Panc1 (cell line): ENCODE measurements at regions not wholly inside any gene's neighbourhood (a gene's known extent, or its start where the extent isn't known, plus 50 kb on each side); places are given as distances from the start of the nearest gene placed in this dataset.
"Not testable (repeated sequence)": the region's sequence is repeated elsewhere in the genome, so short reads cannot be mapped to it uniquely, and the experiment has no call there.

ENCODE experiments used
- POLR2AphosphoS5 ChIP-seq: IDR thresholded peaks from 2 replicates; pipeline ENCODE4 v1.6.1; 2012; ENCODE audit warnings: mild to moderate bottlenecking, low read depth, low read length, moderate library complexity
- SIN3A ChIP-seq: IDR thresholded peaks from 2 replicates; pipeline ENCODE4 v1.6.1; 2012; ENCODE audit warnings: low read depth, mild to moderate bottlenecking, low read length, moderate library complexity, borderline replicate concordance; ENCODE audit not compliant: insufficient read depth
- TF ChIP-seq, protein P1 (sequence below), 2 experiments: IDR thresholded peaks; 2 replicates each; pipeline ENCODE4 v1.6.1; 2011 to 2012; ENCODE audit warnings: low read depth in 2 of 2, control low read depth in 1 of 2, low read length in 1 of 2, mild to moderate bottlenecking in 1 of 2, moderate library complexity in 1 of 2; ENCODE audit not compliant: insufficient read depth in 1 of 2
- TF ChIP-seq, protein P2 (sequence below): fragments of 450-650 bp; IDR thresholded peaks from 2 replicates; pipeline ENCODE4 v1.5.1; 2017; ENCODE audit warnings: mild to moderate bottlenecking

DNA sequence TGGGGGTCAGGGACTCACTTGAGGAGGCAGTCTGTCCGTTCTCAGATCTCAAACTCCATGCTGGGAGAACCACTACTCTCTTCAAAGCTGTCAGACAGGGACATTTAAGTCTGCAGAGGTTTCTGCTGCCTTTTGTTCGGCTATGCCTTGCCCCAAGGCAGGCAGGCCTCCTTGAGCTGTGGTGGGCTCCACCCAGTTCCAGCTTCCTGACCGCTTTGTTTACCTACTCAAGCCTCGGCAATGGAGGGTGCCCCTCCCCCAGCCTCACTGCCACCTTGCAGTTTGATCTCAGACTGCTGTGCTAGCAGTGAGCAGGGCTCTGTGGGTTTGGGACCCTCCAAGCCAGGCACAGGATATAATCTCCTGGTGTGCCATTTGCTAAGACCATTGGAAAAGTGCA is 530.0 kb downstream of the LRRIQ3 start:
- TF ChIP-seq, protein P1, sequence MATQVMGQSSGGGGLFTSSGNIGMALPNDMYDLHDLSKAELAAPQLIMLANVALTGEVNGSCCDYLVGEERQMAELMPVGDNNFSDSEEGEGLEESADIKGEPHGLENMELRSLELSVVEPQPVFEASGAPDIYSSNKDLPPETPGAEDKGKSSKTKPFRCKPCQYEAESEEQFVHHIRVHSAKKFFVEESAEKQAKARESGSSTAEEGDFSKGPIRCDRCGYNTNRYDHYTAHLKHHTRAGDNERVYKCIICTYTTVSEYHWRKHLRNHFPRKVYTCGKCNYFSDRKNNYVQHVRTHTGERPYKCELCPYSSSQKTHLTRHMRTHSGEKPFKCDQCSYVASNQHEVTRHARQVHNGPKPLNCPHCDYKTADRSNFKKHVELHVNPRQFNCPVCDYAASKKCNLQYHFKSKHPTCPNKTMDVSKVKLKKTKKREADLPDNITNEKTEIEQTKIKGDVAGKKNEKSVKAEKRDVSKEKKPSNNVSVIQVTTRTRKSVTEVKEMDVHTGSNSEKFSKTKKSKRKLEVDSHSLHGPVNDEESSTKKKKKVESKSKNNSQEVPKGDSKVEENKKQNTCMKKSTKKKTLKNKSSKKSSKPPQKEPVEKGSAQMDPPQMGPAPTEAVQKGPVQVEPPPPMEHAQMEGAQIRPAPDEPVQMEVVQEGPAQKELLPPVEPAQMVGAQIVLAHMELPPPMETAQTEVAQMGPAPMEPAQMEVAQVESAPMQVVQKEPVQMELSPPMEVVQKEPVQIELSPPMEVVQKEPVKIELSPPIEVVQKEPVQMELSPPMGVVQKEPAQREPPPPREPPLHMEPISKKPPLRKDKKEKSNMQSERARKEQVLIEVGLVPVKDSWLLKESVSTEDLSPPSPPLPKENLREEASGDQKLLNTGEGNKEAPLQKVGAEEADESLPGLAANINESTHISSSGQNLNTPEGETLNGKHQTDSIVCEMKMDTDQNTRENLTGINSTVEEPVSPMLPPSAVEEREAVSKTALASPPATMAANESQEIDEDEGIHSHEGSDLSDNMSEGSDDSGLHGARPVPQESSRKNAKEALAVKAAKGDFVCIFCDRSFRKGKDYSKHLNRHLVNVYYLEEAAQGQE (IDR thresholded peaks at IDR 0.05; ENCODE audit: insufficient read depth in 1 of 2, low read depth in 2 of 2, low read length in 1 of 2) = not testable (repeated sequence)
- TF ChIP-seq, protein P2, sequence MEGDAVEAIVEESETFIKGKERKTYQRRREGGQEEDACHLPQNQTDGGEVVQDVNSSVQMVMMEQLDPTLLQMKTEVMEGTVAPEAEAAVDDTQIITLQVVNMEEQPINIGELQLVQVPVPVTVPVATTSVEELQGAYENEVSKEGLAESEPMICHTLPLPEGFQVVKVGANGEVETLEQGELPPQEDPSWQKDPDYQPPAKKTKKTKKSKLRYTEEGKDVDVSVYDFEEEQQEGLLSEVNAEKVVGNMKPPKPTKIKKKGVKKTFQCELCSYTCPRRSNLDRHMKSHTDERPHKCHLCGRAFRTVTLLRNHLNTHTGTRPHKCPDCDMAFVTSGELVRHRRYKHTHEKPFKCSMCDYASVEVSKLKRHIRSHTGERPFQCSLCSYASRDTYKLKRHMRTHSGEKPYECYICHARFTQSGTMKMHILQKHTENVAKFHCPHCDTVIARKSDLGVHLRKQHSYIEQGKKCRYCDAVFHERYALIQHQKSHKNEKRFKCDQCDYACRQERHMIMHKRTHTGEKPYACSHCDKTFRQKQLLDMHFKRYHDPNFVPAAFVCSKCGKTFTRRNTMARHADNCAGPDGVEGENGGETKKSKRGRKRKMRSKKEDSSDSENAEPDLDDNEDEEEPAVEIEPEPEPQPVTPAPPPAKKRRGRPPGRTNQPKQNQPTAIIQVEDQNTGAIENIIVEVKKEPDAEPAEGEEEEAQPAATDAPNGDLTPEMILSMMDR = not testable (repeated sequence)
- not testable (repeated sequence) for TF ChIP-seq POLR2AphosphoS5, SIN3A
